Fibroblast of lung (primary cell): ENCODE measurements at regions not wholly inside any gene's neighbourhood (a gene's known extent, or its start where the extent isn't known, plus 50 kb on each side); places are given as distances from the start of the nearest gene placed in this dataset.

Experiments
- DNase-seq, 2 donors: peaks; one replicate each; pipeline versions ENCODE4 v3.0.0 to v3.0.0-alpha.2; 2010; ENCODE audit warnings: low read depth in 2 of 2
- H2AFZ ChIP-seq: 2 replicates; pipeline ENCODE4 v1.5.1; 2012; ENCODE audit warnings: low read length, control low read depth, inconsistent platforms
- H3K27ac ChIP-seq: 2 replicates; pipeline ENCODE4 v1.5.1; 2011; ENCODE audit warnings: low read length, control low read depth; ENCODE audit not compliant: insufficient read depth
- H3K27me3 ChIP-seq: 2 replicates; pipeline ENCODE4 v1.5.1; 2011; ENCODE audit warnings: mild to moderate bottlenecking, low read length; ENCODE audit not compliant: control insufficient read depth, insufficient read depth
- H3K36me3 ChIP-seq: 2 replicates; pipeline ENCODE4 v1.5.1; 2011; ENCODE audit warnings: low read length; ENCODE audit not compliant: control insufficient read depth, insufficient read depth
- H3K4me1 ChIP-seq: 2 replicates; pipeline ENCODE4 v1.5.1; 2011; ENCODE audit warnings: low read length; ENCODE audit not compliant: control insufficient read depth, insufficient read depth; ENCODE audit errors: extremely low read depth
- H3K4me2 ChIP-seq: 2 replicates; pipeline ENCODE4 v1.5.1; 2011; ENCODE audit warnings: low read length, control low read depth; ENCODE audit not compliant: insufficient read depth; ENCODE audit errors: extremely low read depth
- H3K4me3 ChIP-seq, 4 experiments: fragments of 200-600 bp in 1 of 4; sonication (generic) in 1 of 4; replicated peaks in 1 of 4; 2 replicates each; pipeline ENCODE4 v1.5.1; 2011 to 2016; ENCODE audit warnings: low read length in 4 of 4, low read depth in 3 of 4, mild to moderate bottlenecking in 3 of 4, control low read depth in 2 of 4, inconsistent platforms in 1 of 4, mixed read lengths in 1 of 4; ENCODE audit not compliant: insufficient read depth in 1 of 4; ENCODE audit errors: control extremely low read depth in 1 of 4
- H3K79me2 ChIP-seq: 2 replicates; pipeline ENCODE4 v1.5.1; 2012; ENCODE audit warnings: mild to moderate bottlenecking, low read length, inconsistent platforms; ENCODE audit not compliant: control insufficient read depth, insufficient read depth
- H3K9ac ChIP-seq: 2 replicates; pipeline ENCODE4 v1.5.1; 2011; ENCODE audit warnings: mild to moderate bottlenecking, low read length, control low read depth; ENCODE audit not compliant: insufficient read depth
- H3K9me3 ChIP-seq: 2 replicates; pipeline ENCODE4 v1.5.1; 2012; ENCODE audit warnings: low read depth, low read length; ENCODE audit not compliant: control insufficient read depth, insufficient read depth
- H4K20me1 ChIP-seq: 2 replicates; pipeline ENCODE4 v1.5.1; 2011; ENCODE audit warnings: low read length; ENCODE audit not compliant: control insufficient read depth, insufficient read depth; ENCODE audit errors: extremely low read depth
- EZH2 ChIP-seq: IDR thresholded peaks from 2 replicates; pipeline ENCODE4 v1.5.1; 2012; ENCODE audit warnings: low read length, control low read depth, mild to moderate bottlenecking; ENCODE audit errors: missing control alignments
- TF ChIP-seq, protein P1 (sequence below), 2 donors: IDR thresholded peaks in 1 of 2; conservative IDR thresholded peaks in 1 of 2; 1 replicate in 1 of 2; 2 replicates in 1 of 2; pipeline ENCODE4 v1.5.1; 2011 to 2012; ENCODE audit warnings: low read length in 2 of 2, control low read depth in 1 of 2, inconsistent platforms in 1 of 2, low read depth in 1 of 2, mild to moderate bottlenecking in 1 of 2

DNA sequence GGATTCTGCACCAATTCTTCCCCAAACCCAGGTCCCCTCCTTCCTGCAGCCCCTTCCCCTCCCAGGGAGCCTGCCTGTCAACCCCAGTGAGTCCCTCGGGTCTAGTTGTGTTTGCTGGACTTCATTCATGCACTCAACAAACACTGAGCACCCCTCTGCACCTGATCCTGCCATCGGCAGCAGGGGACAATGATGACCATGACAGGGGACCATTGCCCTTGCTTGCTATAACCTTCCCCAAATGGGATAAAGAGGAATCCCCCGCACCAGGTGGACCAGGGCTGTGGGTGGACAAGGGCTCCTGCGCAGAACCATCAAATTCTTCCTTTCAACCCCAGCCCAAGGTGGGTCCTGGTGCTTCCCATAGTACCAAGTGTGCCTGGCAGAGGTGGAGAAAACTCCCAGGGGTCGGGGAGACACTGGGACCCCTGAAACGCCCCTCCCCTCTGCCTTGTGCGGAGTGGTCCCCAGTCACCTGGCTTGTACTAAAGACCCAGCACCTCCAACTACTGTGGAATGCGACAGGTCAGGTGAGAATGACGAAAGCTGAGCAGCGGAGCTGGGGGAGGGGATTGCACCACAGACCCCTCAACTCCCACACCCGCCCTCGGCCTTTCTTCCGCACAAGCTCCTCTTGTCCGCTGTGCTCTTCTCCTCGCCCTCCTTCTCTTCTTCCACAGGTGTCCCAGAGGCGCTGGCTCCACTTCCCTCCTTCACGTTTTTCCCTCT, 119.9 kb upstream of the ZNF217 start:
- no peak for DNase-seq
- Histone ChIP-seq H3K9me3 (no peaks in the 10 kb centered on the region), H4K20me1 (no peaks in the 10 kb centered on the region), H3K27me3 (no peaks in the 10 kb centered on the region), H3K4me1 (no peaks in the 10 kb centered on the region), H3K79me2 (no peaks in the 10 kb centered on the region), H3K9ac (no peak overlapping the region), H2AFZ (no peak overlapping the region), H3K4me2 (no peak overlapping the region), H3K36me3 (no peaks in the 10 kb centered on the region), H3K27ac (no peak overlapping the region), H3K4me3 (no peak overlapping the region)
- TF ChIP-seq EZH2 = no peak
- TF ChIP-seq, protein P1, sequence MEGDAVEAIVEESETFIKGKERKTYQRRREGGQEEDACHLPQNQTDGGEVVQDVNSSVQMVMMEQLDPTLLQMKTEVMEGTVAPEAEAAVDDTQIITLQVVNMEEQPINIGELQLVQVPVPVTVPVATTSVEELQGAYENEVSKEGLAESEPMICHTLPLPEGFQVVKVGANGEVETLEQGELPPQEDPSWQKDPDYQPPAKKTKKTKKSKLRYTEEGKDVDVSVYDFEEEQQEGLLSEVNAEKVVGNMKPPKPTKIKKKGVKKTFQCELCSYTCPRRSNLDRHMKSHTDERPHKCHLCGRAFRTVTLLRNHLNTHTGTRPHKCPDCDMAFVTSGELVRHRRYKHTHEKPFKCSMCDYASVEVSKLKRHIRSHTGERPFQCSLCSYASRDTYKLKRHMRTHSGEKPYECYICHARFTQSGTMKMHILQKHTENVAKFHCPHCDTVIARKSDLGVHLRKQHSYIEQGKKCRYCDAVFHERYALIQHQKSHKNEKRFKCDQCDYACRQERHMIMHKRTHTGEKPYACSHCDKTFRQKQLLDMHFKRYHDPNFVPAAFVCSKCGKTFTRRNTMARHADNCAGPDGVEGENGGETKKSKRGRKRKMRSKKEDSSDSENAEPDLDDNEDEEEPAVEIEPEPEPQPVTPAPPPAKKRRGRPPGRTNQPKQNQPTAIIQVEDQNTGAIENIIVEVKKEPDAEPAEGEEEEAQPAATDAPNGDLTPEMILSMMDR (conservative IDR thresholded peaks at IDR 0.05 in 1 of 2, IDR thresholded peaks at IDR 0.05 in 1 of 2; ENCODE audit: low read depth in 1 of 2, low read length in 2 of 2) = no peak

DNA sequence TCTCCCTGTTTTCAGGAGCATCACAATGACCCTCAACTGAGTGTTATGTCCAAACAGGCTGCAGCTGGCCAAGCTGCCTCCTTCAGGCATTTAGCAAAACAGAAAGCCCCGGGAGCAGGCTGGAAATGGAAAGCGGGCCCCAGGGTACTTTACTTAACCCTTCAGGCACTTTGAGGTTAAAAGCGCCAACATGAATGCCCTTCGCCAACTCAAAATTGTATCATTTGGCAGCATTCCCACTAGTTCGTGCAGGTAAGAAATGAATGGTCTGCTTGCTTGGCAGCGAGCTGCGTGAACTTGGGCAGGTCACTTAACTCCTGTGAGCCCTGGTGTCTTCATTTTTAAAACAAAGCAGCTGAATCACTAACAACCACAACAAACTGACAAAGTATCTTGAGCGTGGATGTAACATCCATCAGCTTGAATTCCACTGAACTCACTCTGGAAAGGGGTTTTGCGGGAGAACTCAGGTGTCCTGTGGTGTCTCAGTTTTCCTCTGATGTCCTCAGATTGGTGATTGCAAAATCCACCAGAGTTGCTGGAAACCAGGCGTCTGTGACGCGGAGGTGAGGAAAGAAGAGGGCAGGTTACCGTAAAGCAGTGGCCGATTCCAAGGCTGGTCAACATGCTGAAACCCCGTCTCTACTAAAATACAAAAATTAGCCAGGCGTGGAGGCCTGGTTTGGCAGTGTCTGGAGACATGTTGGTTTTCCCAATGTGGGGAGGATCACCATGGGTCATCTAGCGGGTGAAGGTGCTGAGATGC, 118.8 kb upstream of the ZNF217 start:
- no peak overlapping the region for H3K9ac ChIP-seq
- H3K4me3 ChIP-seq = no peak overlapping the region

More for the DNA sequence above, 118.8 kb upstream of the ZNF217 start:
- Histone ChIP-seq H3K27me3 (no peaks in the 10 kb centered on the region), H3K9me3 (no peaks in the 10 kb centered on the region), H3K79me2 (no peaks in the 10 kb centered on the region), H3K4me2 (no peak overlapping the region), H3K36me3 (no peaks in the 10 kb centered on the region), H3K27ac (no peak overlapping the region), H4K20me1 (no peaks in the 10 kb centered on the region), H3K4me1 (peaks cover 9% of the 10 kb centered on the region), H2AFZ (no peak overlapping the region)
- TF ChIP-seq, protein P1 (conservative IDR thresholded peaks at IDR 0.05 in 1 of 2, IDR thresholded peaks at IDR 0.05 in 1 of 2; ENCODE audit: low read depth in 1 of 2, low read length in 2 of 2) = no peak
- no peak for TF ChIP-seq EZH2
- DNase-seq = no peak
